HG03432 (cell line): ENCODE measurements at regions not wholly inside any gene's neighbourhood (a gene's known extent, or its start where the extent isn't known, plus 50 kb on each side); places are given as distances from the start of the nearest gene placed in this dataset.

Experiments
- ATAC-seq: cut with Tn5 transposase; IDR thresholded peaks from one replicate; pipeline ENCODE4 v1.9.1; 2021; ENCODE audit warnings: mild to moderate bottlenecking, moderate library complexity; ENCODE audit not compliant: unreplicated experiment

- ATAC-seq = no peak
These were observed 492.5 kb downstream of the ARL4A start for GRCh38 chr7:13179775-13180523.

DNA sequence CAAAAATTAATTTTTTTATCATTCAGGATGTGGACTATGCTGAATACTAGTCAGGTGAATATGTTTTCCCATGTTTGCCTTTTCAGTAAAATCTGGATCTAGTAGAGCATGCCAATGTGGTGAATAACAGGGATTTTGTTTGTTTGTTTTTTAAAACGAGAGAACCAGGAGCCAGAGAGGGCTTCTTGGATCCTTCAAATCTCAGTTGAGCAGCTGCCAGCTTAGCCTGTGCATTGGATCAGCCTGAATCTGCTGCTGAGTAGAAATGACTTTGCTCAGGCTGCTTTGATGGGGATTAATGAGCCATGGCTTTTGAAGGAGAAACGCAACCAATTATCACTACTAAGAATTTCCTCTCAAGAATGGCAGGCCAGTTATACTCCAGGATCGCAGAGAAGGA is 493.8 kb downstream of the ARL4A start:
- ATAC-seq = no peak

DNA sequence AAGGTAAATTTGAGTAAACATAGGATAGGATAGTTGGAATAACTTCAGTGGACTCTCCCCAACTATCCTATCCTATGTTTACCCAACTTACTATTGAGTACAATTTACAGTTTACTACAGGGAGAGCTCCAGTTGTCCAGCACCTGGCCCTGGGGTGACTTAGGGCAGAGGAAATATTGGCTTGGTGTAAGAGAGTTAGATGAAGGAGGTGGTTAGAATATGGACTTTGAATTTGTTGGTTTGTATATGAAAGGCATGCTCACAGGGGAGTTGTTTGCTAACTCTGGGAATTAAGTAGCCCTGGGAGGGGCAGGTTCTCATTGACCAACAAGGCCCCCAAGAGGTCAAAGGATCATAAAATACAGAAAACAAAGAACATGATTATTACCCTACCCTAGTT is 497.7 kb downstream of the ARL4A start:
- no peak for ATAC-seq

DNA sequence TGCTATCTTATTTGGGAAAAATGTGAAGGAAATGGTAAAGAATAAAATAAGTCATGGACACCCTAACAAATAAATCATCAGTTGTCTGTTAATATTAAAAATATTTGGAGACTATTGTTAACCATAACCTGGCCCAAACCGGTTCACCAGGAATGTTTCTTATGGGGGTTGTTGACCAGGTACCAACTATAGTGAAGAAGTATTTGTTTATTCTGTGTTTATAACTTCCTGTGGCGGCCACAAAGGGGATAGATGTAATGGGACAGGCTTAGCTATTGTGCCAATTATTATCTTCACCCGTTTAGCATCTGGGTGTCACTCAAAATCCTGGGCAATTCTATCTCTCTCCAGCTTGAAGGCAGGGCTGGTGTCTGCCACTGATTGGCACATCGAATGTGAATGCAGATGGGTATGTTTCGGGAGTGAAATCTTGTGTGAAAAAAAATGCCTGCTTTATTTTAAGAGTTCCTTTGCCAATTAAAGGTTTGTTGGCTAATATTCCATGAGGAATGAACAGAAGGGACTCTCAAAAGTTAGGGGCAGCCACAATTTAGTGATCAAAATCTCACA is 500.9 kb downstream of the ARL4A start:
- ATAC-seq = no peak

DNA sequence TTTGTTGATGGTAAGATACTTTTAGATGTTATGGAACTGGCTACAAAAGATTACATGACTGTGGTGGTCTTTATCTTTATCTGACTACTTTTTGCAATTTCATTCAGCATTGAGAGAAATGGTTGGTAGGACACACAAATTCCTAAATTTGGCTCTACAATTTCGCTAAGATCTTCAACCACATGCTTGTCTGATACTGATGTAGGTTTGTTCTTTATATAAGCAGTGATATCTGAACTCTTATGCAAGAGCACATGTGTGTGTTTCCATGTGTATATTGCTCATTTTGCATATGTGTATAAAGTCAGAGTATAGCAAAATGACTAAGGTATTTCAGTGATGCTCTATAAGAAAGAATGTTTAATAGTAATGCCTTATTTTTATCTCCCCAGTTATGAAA is 501.5 kb downstream of the ARL4A start:
- ATAC-seq = no peak

DNA sequence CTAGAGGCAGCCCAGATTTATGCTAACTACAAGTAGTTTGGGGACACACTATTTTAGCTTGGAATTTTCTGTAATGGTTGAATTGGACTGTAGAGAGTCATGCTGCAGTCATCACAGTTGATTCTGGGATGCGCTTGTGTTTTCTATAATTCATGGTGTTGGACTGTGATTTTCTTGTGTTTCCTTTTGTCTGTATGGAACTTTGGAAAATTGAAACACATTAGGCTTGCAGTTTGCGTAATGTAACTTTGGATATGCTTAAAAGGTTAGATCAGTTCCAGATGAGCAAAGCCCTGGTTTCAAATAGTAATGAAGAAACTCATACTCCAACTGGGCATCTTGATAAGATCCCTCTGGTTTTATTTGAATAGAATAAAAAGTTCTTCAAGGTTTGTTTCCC is 502.2 kb downstream of the ARL4A start:
- ATAC-seq = no peak

DNA sequence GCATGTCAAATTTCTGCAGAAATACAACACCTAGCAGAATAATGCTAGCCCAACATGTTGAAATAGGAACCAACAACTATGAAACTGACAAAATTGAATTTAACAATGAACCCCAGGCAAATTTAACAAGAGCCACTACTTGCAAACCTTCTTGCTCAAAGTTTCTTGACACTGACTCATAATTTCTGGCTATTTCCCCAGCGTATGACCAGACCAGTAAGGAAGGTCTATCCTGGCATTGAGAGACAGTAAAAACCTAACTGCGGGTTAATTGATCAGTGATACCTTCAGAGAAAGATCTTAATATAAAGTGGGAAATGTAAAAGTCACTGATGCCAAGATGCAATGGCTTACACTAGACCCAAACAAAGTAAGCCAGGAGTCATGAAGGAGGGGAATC is 510.1 kb downstream of the ARL4A start:
- no peak for ATAC-seq

- ATAC-seq = no peak
These were observed 510.6 kb downstream of the ARL4A start for GRCh38 chr7:13198036-13198435.

DNA sequence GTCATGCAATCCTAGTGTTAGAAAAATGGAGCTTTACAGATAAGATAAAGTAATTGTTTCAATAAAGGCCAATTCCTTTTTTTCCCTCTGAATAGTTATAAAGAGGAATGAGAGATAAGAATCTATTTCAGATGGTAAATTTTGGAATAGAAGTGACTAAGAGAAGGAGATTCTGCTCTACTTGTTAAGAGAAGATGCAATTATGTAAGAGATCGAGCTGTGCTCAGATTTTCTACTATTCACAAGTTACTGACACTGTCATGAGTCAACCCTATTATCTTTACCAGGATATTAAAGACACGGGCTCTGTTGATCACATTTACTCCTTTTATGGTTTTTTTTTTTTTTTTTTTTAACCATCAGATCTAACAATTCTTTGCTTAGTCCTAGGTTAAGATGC is 511.3 kb downstream of the ARL4A start:
- ATAC-seq = no peak

GRCh38 chr7:13201628-13202027 is 514.2 kb downstream of the ARL4A start:
- ATAC-seq = no peak

DNA sequence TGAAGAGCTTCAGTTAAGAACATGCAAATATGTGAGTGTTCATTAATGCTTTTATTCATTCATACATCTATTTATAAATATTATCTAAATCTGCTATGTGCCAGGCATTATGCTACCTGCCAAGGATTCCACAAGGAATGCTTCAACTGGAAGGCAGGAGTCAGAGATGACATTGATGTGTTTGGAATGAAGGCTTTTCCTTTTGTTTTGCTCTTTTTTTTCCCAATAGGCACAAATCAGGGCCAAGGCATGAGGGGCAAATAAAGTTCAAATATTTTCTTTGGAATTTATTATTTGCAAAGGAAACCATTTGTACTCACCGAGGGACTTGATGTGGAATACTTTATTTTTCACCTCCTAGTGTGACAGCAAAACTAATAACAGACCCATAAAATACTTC is 530.3 kb downstream of the ARL4A start:
- ATAC-seq = no peak

DNA sequence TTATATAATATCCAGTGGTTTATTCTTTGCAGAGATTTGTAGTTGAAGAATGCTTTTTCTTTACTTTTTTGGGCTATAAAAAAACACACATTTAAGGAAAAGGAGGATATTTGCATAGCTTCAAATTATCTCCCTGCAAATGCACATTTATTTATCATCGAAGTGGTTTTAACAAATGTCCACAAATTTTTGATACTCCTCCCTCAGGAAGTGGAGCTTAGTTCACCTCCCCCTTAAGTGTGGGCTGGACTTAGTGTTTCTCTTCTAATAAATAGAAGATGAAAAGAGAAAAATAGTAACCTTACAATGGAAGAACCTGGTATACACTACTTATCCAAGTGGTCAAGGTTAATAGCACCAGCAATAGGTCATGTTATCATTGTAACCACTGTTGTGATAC is 537.6 kb downstream of the ARL4A start:
- no peak for ATAC-seq

DNA sequence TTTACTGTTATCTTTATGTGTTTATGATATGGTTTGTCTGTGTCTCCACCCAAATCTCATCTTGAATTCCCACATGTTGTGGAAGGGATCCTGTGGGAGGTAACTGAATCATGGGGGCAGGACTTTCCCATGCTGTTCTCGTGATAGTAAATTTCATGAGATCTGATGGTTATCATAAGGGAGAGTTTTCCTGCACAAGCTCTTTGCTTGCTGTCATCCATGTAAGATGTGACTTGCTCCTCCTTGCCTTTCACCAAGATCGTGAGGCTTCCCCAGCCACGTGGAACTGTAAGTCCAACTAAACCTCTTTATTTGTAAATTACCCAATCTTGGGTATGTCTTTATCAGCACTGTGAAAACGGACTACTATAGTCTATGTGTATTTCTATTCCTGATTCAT is 539.0 kb downstream of the ARL4A start:
- ATAC-seq = no peak

- ATAC-seq = no peak
These were observed 543.8 kb downstream of the ARL4A start for GRCh38 chr7:13231216-13231615.

- ATAC-seq = no peak
These were observed 548.0 kb downstream of the ARL4A start for GRCh38 chr7:13235436-13235835.

DNA sequence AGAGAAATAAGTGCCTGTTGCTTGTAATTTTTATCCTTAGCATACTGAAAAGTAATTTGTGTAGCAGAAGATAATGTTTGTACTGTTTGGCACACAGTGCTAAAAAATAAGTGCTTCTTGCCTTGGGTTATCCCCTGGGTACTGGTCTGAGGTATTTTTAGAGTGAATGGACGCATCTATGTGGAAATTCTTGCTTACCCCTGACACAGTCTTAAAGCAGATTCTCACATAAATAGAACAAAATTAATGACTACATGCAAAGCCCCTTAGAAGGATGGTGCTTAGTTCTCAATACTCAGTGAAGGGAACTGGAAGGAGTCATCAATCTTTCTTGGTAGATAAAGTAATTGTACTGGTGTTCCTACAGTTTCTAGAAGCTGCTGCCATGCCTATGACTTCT is 548.6 kb downstream of the ARL4A start:
- no peak for ATAC-seq

DNA sequence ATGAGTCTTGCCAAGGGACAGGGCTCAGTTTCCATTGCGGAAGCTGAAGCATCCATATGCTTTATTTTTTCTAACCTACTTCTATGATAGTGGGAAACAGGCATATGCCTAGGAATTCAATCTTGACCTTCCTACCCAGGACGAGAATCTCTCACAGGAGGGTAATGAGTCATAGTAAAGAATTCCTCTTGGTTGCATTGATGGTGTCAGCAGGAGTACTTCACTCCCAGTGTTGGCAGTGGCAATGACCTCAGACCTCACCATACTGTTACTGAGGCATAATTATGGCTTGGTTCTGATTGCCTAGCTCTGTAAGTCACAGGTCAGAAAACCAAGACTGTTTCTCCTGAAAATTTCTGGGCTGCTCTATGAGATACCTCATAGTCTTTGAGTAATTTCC is 552.9 kb downstream of the ARL4A start:
- no peak for ATAC-seq

GRCh38 chr7:13241416-13241815 is 554.0 kb downstream of the ARL4A start:
- no peak for ATAC-seq

DNA sequence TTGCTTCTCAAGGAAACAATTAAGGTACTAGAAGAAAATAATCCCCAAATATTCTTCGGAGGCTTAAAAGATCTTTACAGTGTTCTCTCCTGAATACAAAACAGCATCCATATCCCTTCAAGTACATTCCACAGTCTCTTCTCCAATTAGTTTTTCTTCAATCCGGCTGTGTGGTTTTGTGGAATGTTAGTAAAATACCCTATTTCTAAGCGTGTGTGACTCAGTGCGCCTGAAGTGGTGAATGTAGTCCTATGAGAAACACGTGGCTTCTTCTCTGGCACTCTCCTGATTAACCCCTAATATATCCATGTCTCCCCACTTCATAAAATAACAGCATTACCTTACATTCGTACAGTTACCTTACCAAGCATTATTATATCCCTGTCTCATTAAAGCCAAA is 570.2 kb downstream of the ARL4A start:
- no peak for ATAC-seq

DNA sequence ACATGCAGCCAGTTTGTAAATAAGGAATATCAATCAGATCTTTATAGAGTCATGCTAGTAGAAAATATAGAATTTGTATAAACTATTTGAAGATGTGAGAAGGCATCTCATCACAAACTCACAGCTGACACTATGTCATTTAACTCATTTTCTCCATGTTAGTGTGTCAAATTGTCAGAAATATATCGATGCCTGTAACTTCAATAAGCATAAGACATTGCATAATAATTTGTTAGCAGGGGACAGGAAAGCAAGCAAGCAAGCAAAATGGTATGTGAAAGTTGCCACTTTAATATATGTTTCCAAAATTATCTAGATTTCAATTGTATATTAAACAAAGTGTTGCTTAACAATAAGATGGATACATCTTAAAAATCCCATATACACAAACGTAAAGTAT is 571.0 kb downstream of the ARL4A start:
- no peak for ATAC-seq

GRCh38 chr7:13259930-13260329 is 572.5 kb downstream of the ARL4A start:
- no peak for ATAC-seq

DNA sequence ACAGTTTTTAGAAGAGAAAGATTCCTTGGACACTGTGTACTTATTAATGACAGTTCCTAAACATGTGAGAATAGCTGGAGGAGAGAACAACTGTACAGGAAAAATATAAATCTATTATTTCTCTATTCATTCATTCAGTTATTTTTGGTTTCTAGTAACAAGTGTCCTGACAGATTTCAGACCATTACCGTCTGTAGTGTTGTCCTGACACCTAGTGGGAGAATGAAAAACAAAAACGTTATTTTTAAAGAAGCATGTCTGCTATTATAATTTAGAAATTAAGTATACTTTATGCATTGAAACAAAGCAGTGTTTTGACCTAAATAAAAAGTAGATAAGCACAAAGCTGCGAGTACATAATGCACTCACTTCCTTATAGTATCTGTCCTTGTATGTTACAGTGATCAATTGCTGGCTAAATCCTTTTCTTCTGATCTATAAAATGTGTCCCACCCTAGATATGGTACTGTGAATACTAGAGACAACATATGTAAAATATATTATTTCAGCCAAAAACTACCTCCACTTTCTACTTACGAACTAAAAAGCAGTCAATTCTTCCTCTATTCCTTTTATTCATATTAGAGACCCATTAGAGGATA is 575.6 kb downstream of the ARL4A start:
- ATAC-seq = no peak

- ATAC-seq = no peak
These were observed 577.8 kb downstream of the ARL4A start for GRCh38 chr7:13265271-13265670.
